ENCODE measurements at regions not wholly inside any gene's neighbourhood (a gene's known extent, or its start where the extent isn't known, plus 50 kb on each side); places are given as distances from the start of the nearest gene placed in this dataset.

- WGBS, 2 donors, result 97% methylated on average over 3 of the region's 3 CpGs
- H3K36me3 ChIP-seq (ENCODE audit: control insufficient read depth in 4 of 4, insufficient read depth in 4 of 4, low read length in 4 of 4), result no peaks in the 10 kb centered on the region
- H3K4me3 ChIP-seq, result no peak overlapping the region
- no peak overlapping the region for H3K27ac ChIP-seq (ENCODE audit: low read depth in 1 of 2, low read length in 1 of 2)
- TF ChIP-seq CTCF (IDR thresholded peaks at IDR 0.05; ENCODE audit: control extremely low read depth, extremely low read depth), result no peak
- DNase-seq (no peak), ATAC-seq (ENCODE audit: insufficient read depth, low FRiP score) (no peak)
- H3K4me1 ChIP-seq (ENCODE audit: control insufficient read depth in 5 of 5, insufficient read depth in 5 of 5, low read length in 5 of 5), result peaks cover 0 to 20% (median 3%) of the 10 kb centered on the region in 5 donors
- H3K9ac ChIP-seq (ENCODE audit: insufficient read depth in 1 of 2, low read length in 2 of 2), result no peak overlapping the region
- no peaks in the 10 kb centered on the region for H3K27me3 ChIP-seq (ENCODE audit: control insufficient read depth in 3 of 3, insufficient read depth in 3 of 3, low read length in 2 of 3)
- no peaks in the 10 kb centered on the region for H3K9me3 ChIP-seq (ENCODE audit: control insufficient read depth in 4 of 4, insufficient read depth in 3 of 4, low read length in 3 of 4)
Measured at GRCh38 chr2:167491788-167492187, 603.5 kb downstream of the XIRP2 start.

GRCh38 chr2:167490455-167490854 is 602.2 kb downstream of the XIRP2 start:
- Histone ChIP-seq H3K36me3 (ENCODE audit: control insufficient read depth in 4 of 4, insufficient read depth in 4 of 4, low read length in 4 of 4) (no peaks in the 10 kb centered on the region), H3K9ac (ENCODE audit: insufficient read depth in 1 of 2, low read length in 2 of 2) (no peak overlapping the region), H3K27ac (ENCODE audit: low read depth in 1 of 2, low read length in 1 of 2) (no peak overlapping the region), H3K27me3 (ENCODE audit: control insufficient read depth in 3 of 3, insufficient read depth in 3 of 3, low read length in 2 of 3) (no peaks in the 10 kb centered on the region), H3K9me3 (ENCODE audit: control insufficient read depth in 4 of 4, insufficient read depth in 3 of 4, low read length in 3 of 4) (no peaks in the 10 kb centered on the region), H3K4me3 (no peak overlapping the region), H3K4me1 (ENCODE audit: control insufficient read depth in 5 of 5, insufficient read depth in 5 of 5, low read length in 5 of 5) (peaks cover 0 to 20% (median 3%) of the 10 kb centered on the region in 5 donors)
- DNase-seq (no peak), ATAC-seq (ENCODE audit: insufficient read depth, low FRiP score) (no peak)
- no peak for TF ChIP-seq CTCF (IDR thresholded peaks at IDR 0.05; ENCODE audit: control extremely low read depth, extremely low read depth)

- no peak for ATAC-seq (ENCODE audit: insufficient read depth, low FRiP score)
- WGBS, 2 donors, result 76 to 85% methylated on average over 2 of the region's 2 CpGs
- Histone ChIP-seq H3K4me3 (no peak overlapping the region), H3K9me3 (ENCODE audit: control insufficient read depth in 4 of 4, insufficient read depth in 3 of 4, low read length in 3 of 4) (no peaks in the 10 kb centered on the region), H3K27me3 (ENCODE audit: control insufficient read depth in 3 of 3, insufficient read depth in 3 of 3, low read length in 2 of 3) (no peaks in the 10 kb centered on the region), H3K36me3 (ENCODE audit: control insufficient read depth in 4 of 4, insufficient read depth in 4 of 4, low read length in 4 of 4) (no peaks in the 10 kb centered on the region), H3K4me1 (ENCODE audit: control insufficient read depth in 5 of 5, insufficient read depth in 5 of 5, low read length in 5 of 5) (peaks cover 0 to 25% (median 3%) of the 10 kb centered on the region in 5 donors), H3K9ac (ENCODE audit: insufficient read depth in 1 of 2, low read length in 2 of 2) (no peak overlapping the region), H3K27ac (ENCODE audit: low read depth in 1 of 2, low read length in 1 of 2) (no peak overlapping the region)
- TF ChIP-seq CTCF (IDR thresholded peaks at IDR 0.05; ENCODE audit: control extremely low read depth, extremely low read depth), result no peak
- DNase-seq, result peak; percentile 22 to 85 (median 83)
Measured at GRCh38 chr2:167489325-167489724, 601.0 kb downstream of the XIRP2 start.

- H3K36me3 ChIP-seq (ENCODE audit: control insufficient read depth in 4 of 4, insufficient read depth in 4 of 4, low read length in 4 of 4), result no peaks in the 10 kb centered on the region
- H3K9ac ChIP-seq (ENCODE audit: insufficient read depth in 1 of 2, low read length in 2 of 2), result no peak overlapping the region
- H3K4me1 ChIP-seq (ENCODE audit: control insufficient read depth in 5 of 5, insufficient read depth in 5 of 5, low read length in 5 of 5), result peaks cover 0 to 25% (median 0%) of the 10 kb centered on the region in 5 donors
- no peaks in the 10 kb centered on the region for H3K27me3 ChIP-seq (ENCODE audit: control insufficient read depth in 3 of 3, insufficient read depth in 3 of 3, low read length in 2 of 3)
- H3K27ac ChIP-seq (ENCODE audit: low read depth in 1 of 2, low read length in 1 of 2), result no peak overlapping the region
- no peak overlapping the region for H3K4me3 ChIP-seq
- DNase-seq (no peak), ATAC-seq (ENCODE audit: insufficient read depth, low FRiP score) (no peak)
- 86 to 87% methylated on average over 3 of the region's 3 CpGs for WGBS, 2 donors
- TF ChIP-seq CTCF (IDR thresholded peaks at IDR 0.05; ENCODE audit: control extremely low read depth, extremely low read depth), result no peak
- no peaks in the 10 kb centered on the region for H3K9me3 ChIP-seq (ENCODE audit: control insufficient read depth in 4 of 4, insufficient read depth in 3 of 4, low read length in 3 of 4)
Measured at GRCh38 chr2:167487728-167488127, 599.4 kb downstream of the XIRP2 start.
